Panc1 (cell line): ENCODE measurements at regions not wholly inside any gene's neighbourhood (a gene's known extent, or its start where the extent isn't known, plus 50 kb on each side); places are given as distances from the start of the nearest gene placed in this dataset.
"Not testable (repeated sequence)": the region's sequence is repeated elsewhere in the genome, so short reads cannot be mapped to it uniquely, and the experiment has no call there.

Experiments
- ATAC-seq: fragments of 200-7000 bp; cut with Tn5 transposase; 2 replicates; pipeline ENCODE4 v1.9.1; 2020; ENCODE audit warnings: mild to moderate bottlenecking, moderate library complexity
- BruUV-seq: library from RNA; stranded (reverse); fragments of 400-500 nt; replicated peaks from 2 replicates; lab custom pipeline; 2021; lab: Mats Ljungman, UMichigan
- CTCF ChIA-PET: fragments of 300-600 bp; sonication (Branson Sonifier 250); formaldehyde crosslinking; loops from one replicate; lab custom pipeline; 2022; ENCODE audit warnings: antibody characterized with exemption; lab: Charles Lee
- POLR2A ChIA-PET: fragments of 300-600 bp; sonication (Branson Sonifier 250); formaldehyde crosslinking; loops from one replicate; lab custom pipeline; 2022; ENCODE audit warnings: antibody characterized with exemption; lab: Charles Lee
- DNase-seq: peaks from one replicate; pipeline ENCODE4 v3.0.0-alpha.2; 2010; ENCODE audit warnings: low read depth, low spot score
- H3K27ac ChIP-seq: 2 replicates; pipeline ENCODE4 v1.5.1; 2011; ENCODE audit warnings: mild to moderate bottlenecking, low read length, inconsistent platforms
- H3K27me3 ChIP-seq: fragments of 200-500 bp; sonication (Bioruptor generic); 2 replicates; pipeline ENCODE4 v1.6.0; 2014; ENCODE audit warnings: low read length, inconsistent platforms; ENCODE audit not compliant: control insufficient read depth, insufficient read depth
- H3K36me3 ChIP-seq: fragments of 200-500 bp; sonication (Bioruptor generic); 2 replicates; pipeline ENCODE4 v1.5.1; 2014; ENCODE audit warnings: inconsistent platforms, mild to moderate bottlenecking, low read length, moderate library complexity; ENCODE audit not compliant: control insufficient read depth, insufficient read depth
- H3K4me1 ChIP-seq: 2 replicates; pipeline ENCODE4 v1.5.1; 2011; ENCODE audit warnings: inconsistent platforms, mild to moderate bottlenecking, low read length, moderate library complexity; ENCODE audit not compliant: control insufficient read depth, insufficient read depth
- H3K4me3 ChIP-seq, 2 experiments: 2 replicates each; pipeline ENCODE4 v1.5.1; 2011 to 2012; ENCODE audit warnings: low read depth in 2 of 2, low read length in 2 of 2, mild to moderate bottlenecking in 2 of 2, inconsistent platforms in 1 of 2, moderate library complexity in 1 of 2
- H3K9me3 ChIP-seq: fragments of 200-500 bp; sonication (Bioruptor generic); 2 replicates; pipeline ENCODE4 v1.5.1; 2014; ENCODE audit warnings: low read depth, mild to moderate bottlenecking, inconsistent platforms, low read length, moderate library complexity; ENCODE audit not compliant: control insufficient read depth, insufficient read depth
- CTCF ChIP-seq: fragments of 450-650 bp; IDR thresholded peaks from 2 replicates; pipeline ENCODE4 v1.5.1; 2017; ENCODE audit warnings: mild to moderate bottlenecking
- POLR2AphosphoS5 ChIP-seq: IDR thresholded peaks from 2 replicates; pipeline ENCODE4 v1.6.1; 2012; ENCODE audit warnings: mild to moderate bottlenecking, low read depth, low read length, moderate library complexity
- REST ChIP-seq, 2 experiments: IDR thresholded peaks; 2 replicates each; pipeline ENCODE4 v1.6.1; 2011 to 2012; ENCODE audit warnings: low read depth in 2 of 2, control low read depth in 1 of 2, low read length in 1 of 2, mild to moderate bottlenecking in 1 of 2, moderate library complexity in 1 of 2; ENCODE audit not compliant: insufficient read depth in 1 of 2
- SIN3A ChIP-seq: IDR thresholded peaks from 2 replicates; pipeline ENCODE4 v1.6.1; 2012; ENCODE audit warnings: low read depth, mild to moderate bottlenecking, low read length, moderate library complexity, borderline replicate concordance; ENCODE audit not compliant: insufficient read depth
- TCF7L2 ChIP-seq: IDR thresholded peaks from 2 replicates; pipeline ENCODE4 v1.6.1; 2011; ENCODE audit warnings: mild to moderate bottlenecking, low read depth, low read length, inconsistent platforms
- in situ Hi-C: cut with HindIII; loops from 2 replicates; pipeline ENCODE4 v1.10.0; 2016; ENCODE audit warnings: low sequenced_read_pairs, low pct_unique_long_range_greater_than_20kb
- intact Hi-C: fragments of 100-400 bp; cut with micrococcal nuclease; formaldehyde crosslinking; loops from one replicate; pipeline ENCODE4 v1.10.0; 2022; ENCODE audit not compliant: unreplicated experiment

GRCh38 chr2:51263951-51264350 is 232.0 kb upstream of the NRXN1 start:
- CTCF ChIA-PET, result no interaction called here
- no peaks in the 10 kb centered on the region for H3K36me3 ChIP-seq

GRCh38 chr2:51263101-51263500 is 231.2 kb upstream of the NRXN1 start:
- BruUV-seq, H3K4me3 ChIP-seq, DNase-seq, H3K27me3 ChIP-seq, H3K27ac ChIP-seq, H3K4me1 ChIP-seq, CTCF ChIA-PET, POLR2A ChIA-PET, H3K9me3 ChIP-seq, intact Hi-C loops, H3K36me3 ChIP-seq, ATAC-seq, in situ Hi-C loops: not testable (repeated sequence)

More at GRCh38 chr2:51263951-51264350, 232.0 kb upstream of the NRXN1 start:
- Histone ChIP-seq H3K27ac (no peak overlapping the region), H3K27me3 (no peaks in the 10 kb centered on the region), H3K4me3 (no peak overlapping the region), H3K9me3 (no peaks in the 10 kb centered on the region), H3K4me1 (no peaks in the 10 kb centered on the region)
- intact Hi-C loops, result no loop called here
- in situ Hi-C loops, result no loop called here
- no peak for DNase-seq
- no TSS peak for BruUV-seq
- TF ChIP-seq TCF7L2 (no peak), REST (IDR thresholded peaks at IDR 0.05; ENCODE audit: insufficient read depth in 1 of 2, low read depth in 2 of 2, low read length in 1 of 2) (no peak)
- no peak for ATAC-seq
- POLR2A ChIA-PET, result no interaction called here

GRCh38 chr2:51258301-51258700 is 226.4 kb upstream of the NRXN1 start:
- no peaks in the 10 kb centered on the region for H3K27me3 ChIP-seq
- no peak overlapping the region for H3K4me3 ChIP-seq
- ChIA-PET CTCF (no interaction called here), POLR2A (no interaction called here)
- ATAC-seq, result no peak
- in situ Hi-C loops (no loop called here), intact Hi-C loops (no loop called here)
- no peaks in the 10 kb centered on the region for H3K4me1 ChIP-seq
- no peak overlapping the region for H3K27ac ChIP-seq
- H3K36me3 ChIP-seq, result no peaks in the 10 kb centered on the region
- no peaks in the 10 kb centered on the region for H3K9me3 ChIP-seq
- no TSS peak for BruUV-seq
- TF ChIP-seq CTCF, result no peak
- no peak for TF ChIP-seq TCF7L2
- TF ChIP-seq REST (IDR thresholded peaks at IDR 0.05; ENCODE audit: insufficient read depth in 1 of 2, low read depth in 2 of 2, low read length in 1 of 2), result no peak
- TF ChIP-seq POLR2AphosphoS5, result no peak
- no peak for TF ChIP-seq SIN3A
- no peak for DNase-seq
